ENCODE measurements at regions not wholly inside any gene's neighbourhood (a gene's known extent, or its start where the extent isn't known, plus 50 kb on each side); places are given as distances from the start of the nearest gene placed in this dataset.

DNA sequence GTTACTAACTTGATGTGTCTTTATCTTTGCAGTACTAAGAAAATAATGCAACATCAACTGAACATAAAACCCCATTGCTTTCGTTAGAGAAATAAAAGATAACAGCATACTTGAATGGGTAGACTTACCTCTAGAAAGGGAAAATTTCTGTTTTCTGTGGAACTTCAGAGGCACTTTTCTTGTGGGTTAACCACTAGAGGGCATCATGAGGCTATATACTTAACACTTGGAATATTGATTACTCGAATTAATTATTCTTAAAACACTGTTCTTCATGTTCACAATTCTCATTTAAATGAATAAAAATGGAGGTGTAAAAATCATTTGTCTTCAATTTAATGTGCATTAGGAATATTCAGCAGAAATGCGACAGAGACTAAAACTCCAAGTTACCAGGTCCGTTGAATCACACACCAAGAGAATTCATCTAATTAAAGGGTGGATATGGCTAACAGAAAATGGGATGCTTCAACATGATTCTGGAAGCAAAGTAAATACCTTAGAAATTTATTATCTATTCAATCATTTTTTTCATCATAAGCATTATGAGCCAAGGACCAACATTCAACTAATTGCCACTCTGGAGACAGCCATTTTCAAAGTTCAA, 330.8 kb upstream of the PREP start:
- Histone ChIP-seq H2AFZ (ENCODE audit: insufficient read depth, low read depth, low read length, poor library complexity, severe bottlenecking) (no peak overlapping the region), H3K4me2 (replicated peaks; ENCODE audit: extremely low read depth, low read length, poor library complexity, severe bottlenecking) (no peak overlapping the region), H3K36me3 (replicated peaks in 1 of 2; ENCODE audit: control insufficient read depth in 1 of 2, insufficient read depth in 2 of 2, low read length in 2 of 2) (no peaks in the 10 kb centered on the region), H3K9ac (ENCODE audit: insufficient read depth, low read length, poor library complexity, severe bottlenecking) (no peak overlapping the region), H3K9me3 (replicated peaks in 1 of 2; ENCODE audit: control insufficient read depth in 1 of 2, insufficient read depth in 1 of 2, low read length in 2 of 2) (no peaks in the 10 kb centered on the region), H3K79me2 (ENCODE audit: insufficient read depth, low read length) (no peaks in the 10 kb centered on the region), H3K4me3 (replicated peaks in 1 of 3; ENCODE audit: low read depth in 2 of 3, low read length in 3 of 3) (no peak overlapping the region), H4K20me1 (ENCODE audit: insufficient read depth, low read length) (no peaks in the 10 kb centered on the region), H3K4me1 (ENCODE audit: control insufficient read depth in 1 of 2, insufficient read depth in 2 of 2, low read length in 2 of 2) (no peaks in the 10 kb centered on the region), H3K27me3 (ENCODE audit: control insufficient read depth in 2 of 2, insufficient read depth in 2 of 2, low read length in 2 of 2) (no peaks in the 10 kb centered on the region), H3K27ac (ENCODE audit: low read depth in 1 of 2, low read length in 2 of 2) (no peak overlapping the region)
- intact Hi-C loops (cut with micrococcal nuclease) = loop anchor here (5.0 to 10.0 kb wide), 2 partner anchors 246 to 491 kb away; no protein-coding TSS in a partner anchor
- H3K4me3 Mint-ChIP-seq = no peak overlapping the region
- DNase-seq = peak; percentile 18 to 48 (median 45)
- no peaks in the 10 kb centered on the region for H3K27me3 Mint-ChIP-seq (ENCODE audit: low read depth in 3 of 3)
- no peaks in the 10 kb centered on the region for H3K4me1 Mint-ChIP-seq
- H3K36me3 Mint-ChIP-seq = no peaks in the 10 kb centered on the region
- no peak overlapping the region for H3K27ac Mint-ChIP-seq
- WGBS (ENCODE audit: insufficient coverage) = no CpG with 5 or more reads among the region's 4 CpGs
- H3K9me3 Mint-ChIP-seq = peaks cover 0 to 4% (median 0%) of the 10 kb centered on the region in 7 donors
- TF ChIP-seq, protein P1, sequence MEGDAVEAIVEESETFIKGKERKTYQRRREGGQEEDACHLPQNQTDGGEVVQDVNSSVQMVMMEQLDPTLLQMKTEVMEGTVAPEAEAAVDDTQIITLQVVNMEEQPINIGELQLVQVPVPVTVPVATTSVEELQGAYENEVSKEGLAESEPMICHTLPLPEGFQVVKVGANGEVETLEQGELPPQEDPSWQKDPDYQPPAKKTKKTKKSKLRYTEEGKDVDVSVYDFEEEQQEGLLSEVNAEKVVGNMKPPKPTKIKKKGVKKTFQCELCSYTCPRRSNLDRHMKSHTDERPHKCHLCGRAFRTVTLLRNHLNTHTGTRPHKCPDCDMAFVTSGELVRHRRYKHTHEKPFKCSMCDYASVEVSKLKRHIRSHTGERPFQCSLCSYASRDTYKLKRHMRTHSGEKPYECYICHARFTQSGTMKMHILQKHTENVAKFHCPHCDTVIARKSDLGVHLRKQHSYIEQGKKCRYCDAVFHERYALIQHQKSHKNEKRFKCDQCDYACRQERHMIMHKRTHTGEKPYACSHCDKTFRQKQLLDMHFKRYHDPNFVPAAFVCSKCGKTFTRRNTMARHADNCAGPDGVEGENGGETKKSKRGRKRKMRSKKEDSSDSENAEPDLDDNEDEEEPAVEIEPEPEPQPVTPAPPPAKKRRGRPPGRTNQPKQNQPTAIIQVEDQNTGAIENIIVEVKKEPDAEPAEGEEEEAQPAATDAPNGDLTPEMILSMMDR (IDR thresholded peaks at IDR 0.05) = peak; percentile 86

DNA sequence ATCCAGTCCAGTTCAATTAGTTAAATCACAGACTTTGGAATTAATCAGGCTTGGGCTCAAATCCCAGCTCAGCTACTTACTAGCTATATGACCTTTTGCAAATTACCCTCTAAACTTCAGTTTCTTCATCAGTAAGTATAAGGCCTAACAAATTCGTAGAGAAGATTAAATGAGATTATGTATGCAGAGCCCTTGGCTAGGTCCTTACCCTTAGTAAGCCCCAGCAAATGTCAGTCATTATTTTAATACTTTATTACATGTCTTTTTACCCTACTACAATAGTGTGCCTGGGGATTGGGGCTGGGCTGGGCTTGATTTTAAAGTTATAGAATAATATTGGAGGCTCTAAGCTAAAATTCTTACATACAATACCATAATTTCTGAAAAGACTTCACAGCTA, 326.1 kb upstream of the PREP start:
- intact Hi-C loops (cut with micrococcal nuclease) = no loop called here
- Mint-ChIP-seq H3K4me1 (no peaks in the 10 kb centered on the region), H3K36me3 (no peaks in the 10 kb centered on the region), H3K27ac (no peak overlapping the region), H3K27me3 (ENCODE audit: low read depth in 3 of 3) (peaks cover 0 to 3% (median 0%) of the 10 kb centered on the region in 3 donors), H3K9me3 (no peaks in the 10 kb centered on the region), H3K4me3 (no peak overlapping the region)
- no peaks in the 10 kb centered on the region for H3K36me3 ChIP-seq (replicated peaks in 1 of 2; ENCODE audit: control insufficient read depth in 1 of 2, insufficient read depth in 2 of 2, low read length in 2 of 2)
- no peak overlapping the region for H3K4me3 ChIP-seq (replicated peaks in 1 of 3; ENCODE audit: low read depth in 2 of 3, low read length in 3 of 3)
- no peak overlapping the region for H3K4me2 ChIP-seq (replicated peaks; ENCODE audit: extremely low read depth, low read length, poor library complexity, severe bottlenecking)
- TF ChIP-seq, protein P1 (IDR thresholded peaks at IDR 0.05) = no peak
- no peak overlapping the region for H3K27ac ChIP-seq (ENCODE audit: low read depth in 1 of 2, low read length in 2 of 2)
- no peak overlapping the region for H2AFZ ChIP-seq (ENCODE audit: insufficient read depth, low read depth, low read length, poor library complexity, severe bottlenecking)
- no peaks in the 10 kb centered on the region for H3K79me2 ChIP-seq (ENCODE audit: insufficient read depth, low read length)
- H4K20me1 ChIP-seq (ENCODE audit: insufficient read depth, low read length) = no peaks in the 10 kb centered on the region
- no peak overlapping the region for H3K9ac ChIP-seq (ENCODE audit: insufficient read depth, low read length, poor library complexity, severe bottlenecking)
- no peaks in the 10 kb centered on the region for H3K4me1 ChIP-seq (ENCODE audit: control insufficient read depth in 1 of 2, insufficient read depth in 2 of 2, low read length in 2 of 2)
- DNase-seq = no peak
- no peaks in the 10 kb centered on the region for H3K9me3 ChIP-seq (replicated peaks in 1 of 2; ENCODE audit: control insufficient read depth in 1 of 2, insufficient read depth in 1 of 2, low read length in 2 of 2)
- H3K27me3 ChIP-seq (ENCODE audit: control insufficient read depth in 2 of 2, insufficient read depth in 2 of 2, low read length in 2 of 2) = no peaks in the 10 kb centered on the region
- no CpG with 5 or more reads among the region's 1 CpG for WGBS (ENCODE audit: insufficient coverage)
